ENCODE measurements at regions not wholly inside any gene's neighbourhood (a gene's known extent, or its start where the extent isn't known, plus 50 kb on each side); places are given as distances from the start of the nearest gene placed in this dataset.

DNA sequence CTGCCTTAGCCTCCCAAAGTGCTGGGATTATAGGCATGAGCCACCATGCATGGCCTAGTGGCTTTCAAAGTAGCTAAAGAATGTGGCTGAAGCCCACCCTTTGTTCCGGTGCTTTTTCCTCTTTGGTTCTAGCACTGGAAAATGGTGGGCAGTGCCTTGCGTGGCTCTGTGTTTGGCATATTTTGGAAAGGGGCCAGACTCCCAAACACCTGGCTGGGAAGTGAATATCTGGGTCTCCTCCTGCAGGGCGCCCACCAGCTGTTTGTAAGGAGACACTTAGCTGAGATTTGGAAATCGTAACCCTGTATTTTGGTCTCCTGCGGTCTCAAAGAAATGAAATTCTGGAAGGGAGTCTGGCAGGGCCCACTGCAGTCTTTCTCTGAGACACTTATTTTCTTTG is 336.4 kb downstream of the IL20RB start:
- ChIA-PET CTCF (no interaction called here), POLR2A (interaction anchor here (1.6 kb wide), 1 partner anchor 8 kb away, joined by 3 read pairs; no protein-coding TSS in a partner anchor)
- no peak for DNase-seq (ENCODE audit: extremely low spot score)
- TF ChIP-seq LEF1 (IDR thresholded peaks at IDR 0.05; ENCODE audit: borderline replicate concordance): no peak
- TF ChIP-seq BHLHE40 (IDR thresholded peaks at IDR 0.05; ENCODE audit: borderline replicate concordance): no peak

DNA sequence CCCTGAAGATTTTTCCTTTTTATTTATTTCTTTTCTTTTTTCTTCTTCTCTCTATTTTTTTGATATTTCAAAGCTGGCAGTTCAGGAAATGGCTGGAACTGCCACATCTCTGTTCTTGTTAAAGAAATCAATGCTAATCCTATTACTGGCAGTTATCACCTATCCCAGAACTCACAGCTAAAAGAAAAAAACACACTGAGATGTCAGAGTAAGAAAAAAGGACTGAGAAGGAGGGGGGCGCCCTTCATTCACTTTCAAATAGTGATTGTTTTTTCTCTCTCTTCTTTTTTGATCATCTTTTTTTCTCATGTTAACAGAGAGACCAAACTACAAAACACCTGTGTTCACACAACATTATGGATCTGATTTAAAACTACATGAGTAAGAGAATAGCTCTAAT is 337.1 kb downstream of the IL20RB start:
- DNase-seq (ENCODE audit: extremely low spot score): no peak
- ChIA-PET POLR2A (interaction anchor here (1.6 kb wide), 1 partner anchor 9 kb away, joined by 3 read pairs; no protein-coding TSS in a partner anchor), CTCF (no interaction called here)
- TF ChIP-seq, protein P1, sequence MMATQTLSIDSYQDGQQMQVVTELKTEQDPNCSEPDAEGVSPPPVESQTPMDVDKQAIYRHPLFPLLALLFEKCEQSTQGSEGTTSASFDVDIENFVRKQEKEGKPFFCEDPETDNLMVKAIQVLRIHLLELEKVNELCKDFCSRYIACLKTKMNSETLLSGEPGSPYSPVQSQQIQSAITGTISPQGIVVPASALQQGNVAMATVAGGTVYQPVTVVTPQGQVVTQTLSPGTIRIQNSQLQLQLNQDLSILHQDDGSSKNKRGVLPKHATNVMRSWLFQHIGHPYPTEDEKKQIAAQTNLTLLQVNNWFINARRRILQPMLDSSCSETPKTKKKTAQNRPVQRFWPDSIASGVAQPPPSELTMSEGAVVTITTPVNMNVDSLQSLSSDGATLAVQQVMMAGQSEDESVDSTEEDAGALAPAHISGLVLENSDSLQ (IDR thresholded peaks at IDR 0.05): no peak

DNA sequence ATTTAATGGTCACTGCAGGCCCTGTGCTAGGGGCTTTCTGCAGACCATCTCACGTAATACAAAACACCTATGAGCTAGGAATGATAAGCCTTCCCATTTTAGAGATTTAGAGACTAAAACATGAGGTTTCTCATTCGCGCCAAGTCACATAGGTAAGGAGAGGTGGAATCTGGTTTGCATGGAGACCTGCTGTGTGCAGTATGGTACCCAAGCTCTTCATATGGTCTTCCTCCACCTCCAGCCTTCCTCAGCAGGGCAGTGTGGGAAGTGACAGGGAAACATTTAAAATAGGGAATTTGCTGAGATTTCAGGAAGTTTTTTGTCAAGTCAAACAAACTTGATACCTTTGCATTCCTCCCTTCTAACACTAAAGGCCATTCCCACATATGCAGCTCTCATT is 337.6 kb downstream of the IL20RB start:
- TF ChIP-seq TARDBP (IDR thresholded peaks at IDR 0.05) (no peak), NFRKB (IDR thresholded peaks at IDR 0.05) (no peak), HDGF (IDR thresholded peaks at IDR 0.05; ENCODE audit: borderline replicate concordance) (no peak), LEF1 (IDR thresholded peaks at IDR 0.05; ENCODE audit: borderline replicate concordance) (no peak), SUZ12 (IDR thresholded peaks at IDR 0.05) (no peak), ELF4 (IDR thresholded peaks at IDR 0.05) (no peak), ARNT (IDR thresholded peaks at IDR 0.05) (no peak), CTBP1 (IDR thresholded peaks at IDR 0.05; ENCODE audit: borderline replicate concordance) (no peak), FOXA1 (IDR thresholded peaks at IDR 0.05) (no peak), ZNF384 (IDR thresholded peaks at IDR 0.05) (no peak), FOXK2 (IDR thresholded peaks at IDR 0.05) (no peak), SP1 (IDR thresholded peaks at IDR 0.05) (no peak), L3MBTL2 (conservative IDR thresholded peaks at IDR 0.05) (no peak), BHLHE40 (IDR thresholded peaks at IDR 0.05; ENCODE audit: borderline replicate concordance) (no peak), FOXM1 (IDR thresholded peaks at IDR 0.05; ENCODE audit: borderline replicate concordance) (no peak)
- TF ChIP-seq, protein P1 (IDR thresholded peaks at IDR 0.05): no peak
- ChIA-PET POLR2A (interaction anchor here (1.6 kb wide), 1 partner anchor 9 kb away, joined by 3 read pairs; no protein-coding TSS in a partner anchor), CTCF (no interaction called here)
- no peak for DNase-seq (ENCODE audit: extremely low spot score)

DNA sequence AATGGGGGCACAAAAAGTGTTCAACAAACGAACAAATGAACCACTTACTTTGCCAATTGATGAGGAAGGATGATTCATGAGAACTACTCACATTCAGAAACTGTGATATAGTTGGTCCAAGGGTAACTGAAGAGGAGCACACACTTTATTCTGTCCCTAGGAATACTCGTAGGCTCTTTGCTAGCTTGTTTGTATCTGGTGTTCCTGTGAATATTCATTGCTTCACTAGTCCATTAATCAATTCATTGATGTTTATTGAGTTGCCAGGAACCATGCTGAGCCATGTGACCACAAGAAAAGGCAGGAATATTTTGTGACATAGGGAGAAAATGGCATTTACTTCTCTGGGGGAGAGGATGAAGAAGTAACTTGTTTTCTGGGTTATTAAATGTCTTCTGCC is 338.3 kb downstream of the IL20RB start:
- ChIA-PET POLR2A (no interaction called here), CTCF (no interaction called here)
- no peak for DNase-seq (ENCODE audit: extremely low spot score)
- TF ChIP-seq TARDBP (IDR thresholded peaks at IDR 0.05) (no peak), CTBP1 (IDR thresholded peaks at IDR 0.05; ENCODE audit: borderline replicate concordance) (no peak), ARNT (IDR thresholded peaks at IDR 0.05) (no peak), FOXM1 (IDR thresholded peaks at IDR 0.05; ENCODE audit: borderline replicate concordance) (no peak), SP1 (IDR thresholded peaks at IDR 0.05) (no peak), ZNF384 (IDR thresholded peaks at IDR 0.05) (no peak), FOXK2 (IDR thresholded peaks at IDR 0.05) (no peak), LEF1 (IDR thresholded peaks at IDR 0.05; ENCODE audit: borderline replicate concordance) (no peak), FOXA1 (IDR thresholded peaks at IDR 0.05) (no peak)

DNA sequence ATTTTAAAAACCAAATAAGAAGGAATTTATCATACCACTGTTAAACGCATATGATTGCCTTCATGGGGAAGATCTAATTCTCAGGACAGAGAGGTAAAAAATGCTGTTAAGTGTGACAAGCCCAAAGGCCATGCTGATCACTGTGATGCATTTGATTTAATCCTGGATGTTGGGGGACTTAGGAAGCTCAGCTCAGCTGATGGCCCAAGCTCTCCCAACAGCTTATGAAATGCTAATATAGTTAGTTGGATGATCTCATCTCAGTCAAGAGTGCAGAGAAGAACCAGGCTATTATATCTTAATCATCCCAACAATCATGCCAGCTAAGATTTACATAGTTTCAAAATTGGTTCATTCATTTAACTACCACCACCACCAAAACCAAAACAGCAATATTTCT is 340.0 kb downstream of the IL20RB start:
- no peak for DNase-seq (ENCODE audit: extremely low spot score)
- TF ChIP-seq ZNF384 (IDR thresholded peaks at IDR 0.05) (no peak), L3MBTL2 (conservative IDR thresholded peaks at IDR 0.05) (no peak), ARNT (IDR thresholded peaks at IDR 0.05) (no peak), HDGF (IDR thresholded peaks at IDR 0.05; ENCODE audit: borderline replicate concordance) (no peak), BHLHE40 (IDR thresholded peaks at IDR 0.05; ENCODE audit: borderline replicate concordance) (no peak), NFRKB (IDR thresholded peaks at IDR 0.05) (no peak), FOXK2 (IDR thresholded peaks at IDR 0.05) (no peak), TARDBP (IDR thresholded peaks at IDR 0.05) (no peak), LEF1 (IDR thresholded peaks at IDR 0.05; ENCODE audit: borderline replicate concordance) (no peak), SUZ12 (IDR thresholded peaks at IDR 0.05) (no peak), FOXA1 (IDR thresholded peaks at IDR 0.05) (no peak), FOXM1 (IDR thresholded peaks at IDR 0.05; ENCODE audit: borderline replicate concordance) (no peak), CTBP1 (IDR thresholded peaks at IDR 0.05; ENCODE audit: borderline replicate concordance) (no peak), ELF4 (IDR thresholded peaks at IDR 0.05) (no peak)
- POLR2A ChIA-PET: no interaction called here
- CTCF ChIA-PET: no interaction called here

DNA sequence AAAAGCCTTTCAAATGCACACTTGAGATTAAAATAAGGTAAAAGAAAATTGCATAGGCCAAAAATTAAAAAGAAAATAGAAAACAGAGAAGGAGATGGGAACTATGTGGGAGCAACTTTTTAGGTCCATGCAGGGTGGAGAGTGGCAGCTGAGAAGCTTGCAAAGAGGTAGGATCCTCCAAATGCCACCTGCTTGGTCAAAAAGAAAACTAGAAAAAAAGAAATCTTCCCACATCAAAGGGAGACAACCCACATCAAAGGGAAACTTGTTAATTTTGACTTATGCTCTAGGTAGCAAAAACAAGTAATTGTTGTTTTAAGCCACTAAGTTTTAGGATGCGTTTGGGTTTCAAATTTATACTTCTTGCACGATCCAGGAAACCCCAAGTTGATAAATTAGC is 342.9 kb downstream of the IL20RB start:
- ChIA-PET POLR2A (no interaction called here), CTCF (no interaction called here)
- no peak for TF ChIP-seq SP1 (IDR thresholded peaks at IDR 0.05)
- no peak for TF ChIP-seq FOXK2 (IDR thresholded peaks at IDR 0.05)
- TF ChIP-seq BHLHE40 (IDR thresholded peaks at IDR 0.05; ENCODE audit: borderline replicate concordance): no peak
- TF ChIP-seq, protein P1 (IDR thresholded peaks at IDR 0.05): no peak
- TF ChIP-seq ZNF384 (IDR thresholded peaks at IDR 0.05): no peak
- TF ChIP-seq L3MBTL2 (conservative IDR thresholded peaks at IDR 0.05): no peak
- no peak for TF ChIP-seq FOXM1 (IDR thresholded peaks at IDR 0.05; ENCODE audit: borderline replicate concordance)
- no peak for TF ChIP-seq NFRKB (IDR thresholded peaks at IDR 0.05)
- TF ChIP-seq ELF4 (IDR thresholded peaks at IDR 0.05): no peak
- TF ChIP-seq SUZ12 (IDR thresholded peaks at IDR 0.05): no peak
- no peak for TF ChIP-seq TARDBP (IDR thresholded peaks at IDR 0.05)
- no peak for TF ChIP-seq LEF1 (IDR thresholded peaks at IDR 0.05; ENCODE audit: borderline replicate concordance)
- no peak for TF ChIP-seq FOXA1 (IDR thresholded peaks at IDR 0.05)
- no peak for TF ChIP-seq HDGF (IDR thresholded peaks at IDR 0.05; ENCODE audit: borderline replicate concordance)
- no peak for TF ChIP-seq CTBP1 (IDR thresholded peaks at IDR 0.05; ENCODE audit: borderline replicate concordance)
- TF ChIP-seq ARNT (IDR thresholded peaks at IDR 0.05): no peak
- no peak for DNase-seq (ENCODE audit: extremely low spot score)

Data from HEK293T (cell line).